ENCODE measurements at regions not wholly inside any gene's neighbourhood (a gene's known extent, or its start where the extent isn't known, plus 50 kb on each side); places are given as distances from the start of the nearest gene placed in this dataset.
A peak's percentile ranks its signal among the peaks of the same experiment; 100 is the strongest.

- Mint-ChIP-seq H3K4me1 (peaks cover 3% of the 10 kb centered on the region), H3K27ac (no peak overlapping the region), H3K4me3 (no peak overlapping the region), H3K27me3 (ENCODE audit: low read depth) (peaks cover 3% of the 10 kb centered on the region), H3K36me3 (ENCODE audit: low read depth) (no peaks in the 10 kb centered on the region), H3K9me3 (peaks cover 16% of the 10 kb centered on the region)
- TF ChIP-seq CTCF (IDR thresholded peaks at IDR 0.05; ENCODE audit: unreplicated experiment in 3 of 3), result no peak
Observed at GRCh38 chr3:144912968-144913367, 941.3 kb downstream of the DIPK2A start.

- Mint-ChIP-seq H3K27me3 (ENCODE audit: low read depth) (no peaks in the 10 kb centered on the region), H3K36me3 (ENCODE audit: low read depth) (no peaks in the 10 kb centered on the region), H3K4me3 (no peak overlapping the region), H3K27ac (no peak overlapping the region), H3K4me1 (peaks cover 3% of the 10 kb centered on the region), H3K9me3 (peaks cover 5% of the 10 kb centered on the region)
- TF ChIP-seq CTCF (IDR thresholded peaks at IDR 0.05; ENCODE audit: unreplicated experiment in 3 of 3), result no peak
Observed at GRCh38 chr3:144915202-144915601, 943.6 kb downstream of the DIPK2A start.

- TF ChIP-seq CTCF (IDR thresholded peaks at IDR 0.05; ENCODE audit: unreplicated experiment in 3 of 3), result no peak
- Mint-ChIP-seq H3K27me3 (ENCODE audit: low read depth) (no peaks in the 10 kb centered on the region), H3K4me1 (peaks cover 8% of the 10 kb centered on the region), H3K36me3 (ENCODE audit: low read depth) (no peaks in the 10 kb centered on the region), H3K27ac (no peak overlapping the region), H3K4me3 (no peak overlapping the region), H3K9me3 (no peaks in the 10 kb centered on the region)
Observed at GRCh38 chr3:144921710-144922109, 950.1 kb downstream of the DIPK2A start.

- Mint-ChIP-seq H3K27me3 (ENCODE audit: low read depth) (no peaks in the 10 kb centered on the region), H3K4me1 (peaks cover 8% of the 10 kb centered on the region), H3K9me3 (no peaks in the 10 kb centered on the region), H3K4me3 (no peak overlapping the region), H3K36me3 (ENCODE audit: low read depth) (no peaks in the 10 kb centered on the region), H3K27ac (peak overlapping the region; percentile 6 to 77 (median 42))
- TF ChIP-seq CTCF (IDR thresholded peaks at IDR 0.05; ENCODE audit: unreplicated experiment in 3 of 3), result no peak
Observed at GRCh38 chr3:144923046-144923775, 951.6 kb downstream of the DIPK2A start.

- TF ChIP-seq CTCF (IDR thresholded peaks at IDR 0.05; ENCODE audit: unreplicated experiment in 3 of 3), result no peak
- Mint-ChIP-seq H3K27me3 (ENCODE audit: low read depth) (no peaks in the 10 kb centered on the region), H3K9me3 (peaks cover 18% of the 10 kb centered on the region), H3K27ac (no peak overlapping the region), H3K4me1 (no peaks in the 10 kb centered on the region), H3K36me3 (ENCODE audit: low read depth) (no peaks in the 10 kb centered on the region), H3K4me3 (no peak overlapping the region)
Observed at GRCh38 chr3:144930431-144930830, 958.8 kb downstream of the DIPK2A start.

- no peaks in the 10 kb centered on the region for H3K36me3 Mint-ChIP-seq (ENCODE audit: low read depth)
- H3K4me3 Mint-ChIP-seq, result no peak overlapping the region
- no peak overlapping the region for H3K27ac Mint-ChIP-seq
- TF ChIP-seq CTCF (IDR thresholded peaks at IDR 0.05; ENCODE audit: unreplicated experiment in 3 of 3), result no peak
- H3K4me1 Mint-ChIP-seq, result no peaks in the 10 kb centered on the region
- H3K27me3 Mint-ChIP-seq (ENCODE audit: low read depth), result no peaks in the 10 kb centered on the region
- H3K9me3 Mint-ChIP-seq, result peaks cover 26% of the 10 kb centered on the region
Observed at GRCh38 chr3:144931590-144931989, 960.0 kb downstream of the DIPK2A start.
